GM18507 (cell line): ENCODE measurements at regions not wholly inside any gene's neighbourhood (a gene's known extent, or its start where the extent isn't known, plus 50 kb on each side); places are given as distances from the start of the nearest gene placed in this dataset.
"Not testable (repeated sequence)": the region's sequence is repeated elsewhere in the genome, so short reads cannot be mapped to it uniquely, and the experiment has no call there.

Experiments used
- DNase-seq: peaks from one replicate; pipeline ENCODE4 v3.0.0; 2011; ENCODE audit warnings: low read depth; ENCODE audit not compliant: insufficient read length; ENCODE audit errors: extremely low spot score
- FAIRE-seq: peaks from 2 replicates; lab custom pipeline; 2011; peaks lifted over from hg19 to GRCh38; lab: Jason Lieb, UNC

DNA sequence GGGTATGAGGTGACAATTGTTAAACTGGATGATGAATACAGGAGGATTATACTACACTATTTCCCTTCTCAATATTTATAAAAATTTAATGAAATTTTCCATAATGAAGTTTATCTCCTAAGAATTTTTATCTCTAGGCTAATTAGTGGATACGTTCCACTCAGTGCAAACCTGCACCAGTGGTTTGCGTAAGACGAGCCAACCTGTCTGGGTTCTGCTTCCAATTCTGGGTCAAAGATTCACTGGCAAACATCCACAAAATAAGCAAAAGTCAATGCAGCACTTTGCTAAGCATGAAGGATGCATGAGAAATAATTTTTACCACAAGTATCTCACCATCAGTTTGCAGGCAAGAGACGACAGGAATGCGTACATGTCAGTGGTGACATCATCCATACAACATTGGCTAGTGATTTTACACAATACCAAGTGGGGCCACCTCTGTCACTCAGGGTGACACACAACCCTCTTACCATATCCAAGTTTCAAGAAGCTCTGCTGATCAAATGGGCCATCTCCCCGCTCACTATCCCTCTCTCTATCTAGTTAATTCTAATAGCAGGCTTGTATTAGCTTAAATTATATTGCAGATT is 51.7 kb downstream of the FAM50B start:
- no peak for FAIRE-seq
- no peak for DNase-seq

DNA sequence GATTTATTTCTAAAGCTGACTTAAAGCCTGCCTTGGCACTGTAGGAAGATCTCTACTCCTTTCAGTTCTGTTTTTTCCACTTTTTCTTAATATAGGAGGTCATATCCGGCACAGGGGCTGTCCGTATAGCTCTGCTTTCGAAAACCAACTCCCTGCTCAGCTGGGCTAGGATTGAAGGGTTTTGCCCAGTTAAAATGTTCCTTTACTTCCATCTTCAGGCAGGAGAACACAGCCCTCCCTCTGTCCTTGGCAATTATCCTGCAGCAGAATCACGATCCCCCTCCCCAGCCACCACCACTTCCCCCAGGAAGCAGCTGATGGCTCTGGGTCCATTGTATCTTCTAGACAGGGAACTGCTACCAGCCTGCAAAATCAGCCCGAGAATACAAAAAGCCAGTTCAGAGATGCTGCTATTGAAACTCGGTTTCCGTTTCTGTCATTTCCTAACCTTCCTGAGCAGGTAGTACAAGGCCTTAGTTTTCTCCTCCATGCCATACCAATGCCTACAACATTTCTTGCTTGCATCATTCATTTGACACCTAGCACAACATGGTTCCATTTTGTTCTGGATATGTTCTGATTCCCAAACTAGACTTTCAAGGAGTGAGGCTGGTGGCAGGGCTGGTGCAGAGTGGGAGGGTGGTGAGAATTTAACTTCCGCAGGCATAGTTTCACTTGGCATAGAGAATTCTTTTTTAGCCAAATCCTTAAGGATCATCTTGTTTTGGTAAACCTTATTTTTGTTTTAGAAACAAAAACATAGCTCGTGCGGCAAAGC is 53.9 kb downstream of the FAM50B start:
- FAIRE-seq (no peak), DNase-seq (no peak)

DNA sequence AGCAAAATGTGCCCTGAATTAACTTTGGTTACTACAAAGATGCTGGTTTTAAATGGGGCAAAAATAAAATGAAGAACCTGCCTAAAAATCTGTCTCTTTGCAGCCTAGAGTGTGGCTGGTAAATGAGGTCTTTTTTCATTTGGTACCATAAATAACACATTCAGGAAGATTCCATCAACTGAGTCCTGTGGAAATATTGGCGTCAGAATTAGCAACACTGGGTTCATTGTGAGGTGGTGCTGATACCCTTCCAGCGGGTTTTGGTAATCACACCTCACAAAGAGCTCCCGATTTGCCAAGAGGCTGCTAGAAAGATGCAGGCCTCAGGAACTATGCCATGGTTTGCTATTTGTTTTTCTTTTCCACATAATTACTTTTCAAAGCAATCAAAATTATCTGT is 55.3 kb downstream of the FAM50B start:
- DNase-seq = no peak
- FAIRE-seq = no peak

DNA sequence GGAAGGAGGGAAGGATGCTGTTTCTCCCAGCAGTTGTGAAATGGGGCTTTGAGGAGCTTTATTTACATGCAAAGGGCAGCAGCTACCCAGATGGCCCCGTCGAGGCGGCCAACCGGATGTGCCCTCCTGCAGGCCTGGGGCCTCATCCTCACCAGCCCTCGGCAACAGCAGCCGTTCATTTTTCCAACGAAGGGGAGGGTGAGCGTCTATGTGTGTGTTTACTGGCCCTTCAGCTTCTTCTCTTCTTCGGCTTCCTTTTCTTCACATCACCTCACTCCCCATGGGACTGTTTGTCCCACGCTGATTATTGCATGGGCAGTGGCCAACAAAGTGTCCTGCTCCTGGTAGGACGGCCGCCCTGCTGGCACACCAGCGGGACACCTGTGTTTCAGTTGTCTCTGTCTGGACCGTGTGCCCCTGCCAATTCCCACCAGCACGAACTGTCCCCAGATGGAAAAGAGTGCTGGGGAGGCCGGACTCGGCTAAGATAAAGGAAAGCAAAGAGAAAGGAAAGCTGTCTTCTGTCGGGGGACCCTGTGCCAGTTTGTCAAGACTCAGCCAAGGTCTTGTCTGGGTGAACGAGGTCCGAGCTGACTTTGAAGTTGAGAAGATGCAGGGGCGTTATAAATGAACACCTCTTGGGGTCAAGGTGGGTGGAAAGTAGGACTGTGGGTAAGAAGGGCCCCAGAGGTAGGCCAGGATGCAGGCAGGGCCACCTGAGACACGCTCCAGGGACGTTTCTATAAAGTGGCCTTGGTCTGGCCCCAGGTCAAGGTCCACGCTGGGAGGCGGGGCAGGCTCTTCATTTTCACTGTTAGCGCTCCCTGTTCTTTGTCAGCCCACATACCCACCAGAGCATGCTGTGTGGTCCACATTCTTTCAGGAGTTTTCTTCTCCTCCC is 57.0 kb downstream of the FAM50B start:
- DNase-seq = no peak
- FAIRE-seq = no peak

DNA sequence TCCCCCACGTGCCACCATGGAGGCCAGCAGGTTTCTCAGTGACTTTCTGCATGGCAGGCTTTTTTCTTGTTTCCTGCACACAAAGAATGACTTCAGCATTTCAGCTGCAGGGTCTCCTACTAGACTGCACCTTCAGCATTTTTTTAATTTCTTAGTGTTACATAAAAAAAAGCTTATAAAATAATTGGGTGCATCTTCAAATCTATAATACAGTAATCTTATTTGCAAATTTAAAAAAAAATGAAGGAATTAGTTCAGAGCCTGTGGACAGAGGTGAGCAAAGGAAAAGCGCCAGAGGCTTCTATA is 57.6 kb downstream of the FAM50B start:
- no peak for DNase-seq
- FAIRE-seq = no peak

DNA sequence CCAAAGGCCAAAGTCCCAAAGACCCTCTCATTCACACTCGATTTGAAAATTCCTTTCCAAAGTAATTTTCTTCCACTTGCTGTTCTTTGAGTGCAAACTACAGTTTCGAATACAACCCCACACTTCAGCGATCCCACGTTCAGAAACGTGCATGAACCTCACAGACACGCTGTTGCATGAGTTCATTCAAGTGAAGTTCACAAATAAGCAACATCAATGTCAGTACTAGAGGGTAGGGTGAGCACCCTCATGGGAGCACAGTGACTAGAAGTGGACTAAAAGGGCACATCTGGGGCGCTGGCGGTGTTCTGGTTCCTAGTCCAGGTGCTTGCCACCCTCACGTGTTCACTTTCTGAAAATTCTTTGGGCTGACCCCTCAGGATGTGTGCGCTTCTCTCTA is 59.0 kb downstream of the FAM50B start:
- DNase-seq (no peak), FAIRE-seq (no peak)

DNA sequence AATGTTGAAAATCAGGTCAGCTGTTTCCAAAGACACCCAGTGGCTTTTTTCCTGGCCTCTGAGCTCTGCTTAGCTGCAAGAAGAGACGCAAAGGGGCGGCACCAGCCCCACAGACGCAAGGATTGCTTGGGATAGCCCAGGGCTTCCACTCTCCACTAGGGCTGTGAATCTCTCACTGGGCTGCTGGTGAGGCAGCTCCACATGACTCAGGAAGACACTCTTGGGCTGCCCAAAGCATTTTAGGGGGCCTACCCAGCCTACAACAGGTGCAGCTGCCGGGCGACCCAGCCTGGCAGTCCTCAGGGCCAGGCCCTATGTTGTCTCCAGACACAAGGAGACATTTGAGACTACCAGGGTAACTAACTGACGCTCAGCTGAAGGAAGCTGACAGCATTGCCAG is 59.8 kb downstream of the FAM50B start:
- FAIRE-seq = no peak
- DNase-seq = no peak

DNA sequence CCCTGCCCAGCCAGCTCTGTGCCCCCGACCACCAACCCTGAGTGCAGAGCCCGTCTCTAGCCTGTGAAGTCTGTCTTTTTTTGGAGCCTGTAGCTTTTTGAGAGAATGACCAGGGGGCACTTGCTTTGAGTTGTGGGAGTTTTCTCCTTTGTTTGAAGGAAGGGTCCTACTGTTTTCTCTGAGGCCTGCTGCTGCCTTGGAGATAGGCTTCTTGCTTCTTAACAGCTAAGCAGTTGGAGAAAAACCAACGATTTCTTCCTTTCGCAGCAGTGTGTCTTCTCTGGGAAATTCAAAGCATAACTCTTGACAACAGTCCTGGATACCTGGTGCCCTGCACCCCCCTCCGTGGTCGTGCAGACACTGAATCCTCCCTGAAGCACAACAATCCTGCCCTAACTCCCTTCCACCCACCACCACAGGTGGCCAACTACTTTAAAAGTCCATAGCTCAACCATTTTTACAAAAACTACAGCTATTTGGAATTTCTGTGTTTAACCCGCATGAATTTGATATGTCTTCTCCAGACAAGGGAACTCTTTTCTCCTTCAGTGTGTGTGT is 61.0 kb downstream of the FAM50B start:
- FAIRE-seq = no peak
- no peak for DNase-seq

DNA sequence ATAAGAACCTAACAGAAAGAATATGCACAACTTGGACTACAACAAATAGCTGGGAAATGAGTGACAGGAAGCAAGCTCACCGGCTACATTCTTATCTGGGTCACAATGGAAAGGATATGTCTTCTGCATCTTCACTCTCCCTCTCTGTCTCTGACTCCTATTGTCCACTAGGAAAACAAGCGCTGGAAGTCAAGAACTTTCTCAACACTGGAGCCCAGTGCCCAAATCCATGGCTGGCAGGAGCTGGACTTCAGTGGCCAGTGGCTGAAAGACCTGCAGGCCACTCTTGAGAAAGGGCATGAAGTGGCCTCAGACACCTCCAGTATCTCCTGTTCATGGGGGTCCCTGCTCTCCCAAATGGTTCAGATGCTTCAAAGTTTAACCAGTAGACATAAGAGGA is 62.0 kb downstream of the FAM50B start:
- DNase-seq = no peak
- no peak for FAIRE-seq

DNA sequence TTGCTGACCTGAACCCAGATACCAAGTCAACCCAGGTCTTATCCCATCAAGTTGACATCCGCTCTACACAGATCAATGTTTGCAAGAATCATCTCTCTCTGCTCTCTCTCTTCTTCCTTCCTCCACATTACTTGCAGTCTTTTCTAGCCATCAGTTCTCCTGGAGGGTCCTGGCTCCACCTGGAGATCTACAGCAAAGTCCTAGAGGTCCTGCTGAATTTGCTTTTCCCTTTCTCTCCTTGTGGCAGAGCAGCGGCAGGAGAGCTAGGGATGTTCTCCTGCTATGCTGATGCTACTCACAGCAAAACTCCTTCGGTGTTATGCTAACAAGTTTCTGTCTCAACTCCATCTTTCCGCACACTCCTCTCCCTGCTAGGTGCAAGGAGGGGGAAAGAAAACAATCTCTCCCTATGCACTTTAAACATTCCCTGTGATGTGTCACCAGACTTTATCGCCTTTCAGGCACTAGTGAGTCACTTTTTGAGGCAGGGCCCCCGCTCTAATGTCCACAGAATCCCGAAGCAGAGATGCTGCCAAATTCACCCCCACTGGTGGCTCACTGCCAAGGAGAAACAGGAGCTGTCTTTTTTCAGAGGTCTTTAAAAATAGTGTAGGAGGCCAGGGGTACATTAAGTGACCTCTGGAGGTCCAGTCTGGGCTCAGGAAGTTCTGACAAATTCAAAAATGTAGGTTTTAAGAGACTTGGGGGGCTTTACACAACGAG is 62.6 kb downstream of the FAM50B start:
- DNase-seq (no peak), FAIRE-seq (no peak)

DNA sequence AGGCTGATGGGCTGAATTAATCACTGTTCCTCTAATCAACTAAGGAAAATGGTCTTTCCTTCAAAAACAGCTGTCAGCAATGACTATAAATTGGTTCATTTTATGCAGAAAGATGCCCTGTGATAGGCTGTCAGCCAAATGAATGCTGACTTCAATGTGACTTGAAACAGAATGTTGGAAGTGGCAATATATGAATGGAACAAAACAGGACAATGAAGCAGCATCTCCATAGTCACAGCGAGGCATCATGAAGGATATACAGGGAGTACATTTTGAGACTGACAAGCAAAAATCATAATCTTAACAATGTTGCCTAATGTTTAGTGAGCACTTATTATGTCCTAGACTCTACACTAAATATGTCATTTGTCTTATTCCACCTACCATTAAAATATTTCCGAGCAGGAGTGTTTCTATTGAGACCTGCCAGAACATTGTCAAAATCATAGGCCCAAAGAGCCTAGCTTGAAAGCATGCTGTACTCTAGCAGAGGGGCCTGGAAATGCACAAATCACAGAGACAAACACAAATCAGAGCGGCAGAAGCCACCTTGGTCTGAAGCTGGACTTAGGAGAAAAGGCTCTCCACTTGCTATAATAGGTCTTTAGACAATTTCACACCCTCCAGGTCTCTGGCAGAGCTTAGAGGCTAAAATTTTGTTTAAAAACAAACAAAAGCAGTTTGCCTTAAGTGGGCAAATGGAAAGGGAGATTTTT is 63.3 kb downstream of the FAM50B start:
- DNase-seq (no peak), FAIRE-seq (no peak)

DNA sequence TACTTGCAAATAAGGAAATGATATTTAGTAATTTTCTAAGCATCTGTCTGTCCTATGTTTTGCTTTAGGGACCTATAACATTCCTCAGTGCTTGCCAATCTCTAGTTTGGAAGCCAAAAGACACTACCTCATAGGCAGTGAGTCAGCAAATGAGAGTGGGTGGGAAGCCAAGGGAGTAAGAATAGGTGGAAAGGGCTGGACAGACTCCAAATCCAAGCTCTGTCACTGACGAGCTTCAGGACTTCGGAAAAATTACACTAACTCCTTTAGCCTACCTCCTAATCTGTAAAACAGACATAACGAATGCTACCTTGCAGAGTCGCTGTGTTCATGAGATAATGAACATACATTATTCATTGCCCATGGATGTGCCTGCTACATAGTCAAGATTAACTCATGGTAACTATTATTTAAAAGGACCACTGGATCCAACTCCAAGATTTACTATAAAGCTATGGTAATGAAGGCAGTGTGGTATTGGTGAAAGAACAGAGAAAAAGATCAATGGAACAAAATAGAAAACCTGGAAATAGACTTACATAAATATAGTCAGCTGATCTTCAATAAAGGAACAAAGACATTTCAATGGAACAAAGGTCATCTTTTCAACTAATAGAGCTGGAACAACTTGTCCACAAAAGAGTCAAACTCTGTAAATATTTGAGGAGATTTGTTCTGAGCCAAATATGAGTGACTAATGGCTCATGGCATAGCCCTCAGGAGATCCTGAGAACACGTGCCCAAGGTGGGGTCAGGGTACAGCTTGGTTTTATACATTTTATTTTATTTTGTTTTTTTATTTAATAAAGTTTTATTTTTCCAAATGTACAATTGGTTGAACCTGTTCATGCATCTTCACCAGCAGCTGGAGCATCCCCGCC is 64.1 kb downstream of the FAM50B start:
- DNase-seq (no peak), FAIRE-seq (no peak)

DNA sequence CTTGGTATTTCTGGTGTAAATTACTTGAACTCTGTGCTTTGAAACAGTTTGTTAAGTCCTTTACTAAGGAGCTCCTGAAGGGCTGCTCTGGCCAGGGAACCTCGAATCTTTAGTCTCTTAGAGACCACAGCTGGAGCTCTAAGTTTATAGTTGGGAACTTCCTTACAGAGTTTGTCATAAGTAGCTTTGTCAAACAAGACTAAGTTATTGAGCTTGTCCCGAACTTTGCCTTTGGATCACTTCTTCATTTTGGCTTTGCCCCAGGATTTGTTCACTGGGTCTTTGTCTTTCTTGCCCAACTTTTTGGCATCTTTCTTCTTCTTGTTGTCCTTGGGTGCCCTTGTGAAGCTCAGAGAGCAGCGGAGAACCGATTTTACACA is 64.8 kb downstream of the FAM50B start:
- FAIRE-seq (no peak), DNase-seq (no peak)

DNA sequence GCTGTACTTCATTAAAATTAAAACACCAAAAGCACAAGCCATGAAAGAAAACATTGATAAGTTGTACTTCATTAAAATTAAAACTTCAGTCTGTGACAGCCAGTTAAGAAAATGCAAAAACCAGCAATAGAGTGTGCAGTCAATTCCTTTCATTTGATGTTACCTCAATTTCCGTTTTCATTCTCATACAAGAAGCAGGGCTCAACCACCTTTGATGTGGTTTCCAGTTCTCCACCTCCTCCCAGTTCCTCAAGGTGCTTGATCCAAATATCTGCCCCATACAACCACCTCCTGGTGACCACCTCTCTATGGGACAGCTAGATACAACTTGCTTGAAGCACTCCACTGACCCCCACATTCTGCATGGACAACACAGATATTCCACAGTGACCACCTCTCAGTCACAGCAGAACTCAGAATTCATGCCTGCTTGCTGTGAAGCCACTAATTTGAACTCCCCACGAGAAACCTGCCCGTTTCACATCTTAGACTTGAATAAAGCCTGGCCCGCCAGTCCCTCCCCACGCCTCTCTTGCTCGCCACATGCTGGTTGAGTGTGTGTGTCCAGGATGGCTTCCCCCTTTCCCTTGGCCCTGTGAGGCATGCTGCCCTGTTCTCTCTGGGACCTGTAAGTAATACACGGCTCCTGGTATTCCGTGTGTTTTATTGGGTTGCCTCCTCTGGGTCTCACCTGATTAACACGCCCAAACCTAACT is 66.1 kb downstream of the FAM50B start:
- FAIRE-seq = no peak

DNA sequence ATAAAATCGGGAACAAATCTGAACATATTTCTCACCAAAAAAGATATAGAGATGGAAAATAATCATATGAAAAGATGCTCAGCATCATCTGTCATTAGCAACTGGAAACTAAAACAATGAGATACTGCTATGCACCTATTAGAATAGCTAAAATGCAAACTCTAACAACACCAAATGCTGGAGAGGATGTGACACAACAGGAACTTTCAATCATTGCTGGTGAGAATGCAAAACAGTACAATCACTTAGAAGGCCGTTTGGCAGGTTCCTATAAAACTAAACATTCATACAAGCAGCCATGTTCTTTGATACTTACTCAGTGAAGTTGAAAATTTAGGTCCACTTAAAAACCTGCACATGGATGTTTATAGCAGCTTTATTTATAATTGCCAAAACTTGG is 67.0 kb downstream of the FAM50B start:
- no peak for FAIRE-seq
- no peak for DNase-seq

More for the DNA sequence above, 66.1 kb downstream of the FAM50B start:
- DNase-seq = no peak

DNA sequence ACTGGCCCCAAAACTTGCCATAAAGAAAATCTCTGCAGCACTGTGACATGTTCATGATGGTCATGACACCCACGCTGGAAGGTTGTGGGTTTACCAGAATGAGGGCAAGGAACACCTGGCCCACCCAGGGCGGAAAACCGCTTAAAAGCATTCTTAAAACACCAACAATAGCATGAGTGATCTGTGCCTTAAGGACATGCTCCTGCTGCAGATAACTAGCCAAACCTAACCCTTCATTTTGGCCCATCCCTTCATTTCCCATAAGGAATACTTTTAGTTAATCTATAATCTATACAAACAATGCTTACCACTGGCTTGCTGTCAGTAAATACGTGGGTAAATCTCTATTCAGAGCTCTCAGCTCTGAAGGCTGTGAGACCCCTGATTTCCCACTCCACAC is 67.6 kb downstream of the FAM50B start:
- not testable (repeated sequence) for DNase-seq, FAIRE-seq

DNA sequence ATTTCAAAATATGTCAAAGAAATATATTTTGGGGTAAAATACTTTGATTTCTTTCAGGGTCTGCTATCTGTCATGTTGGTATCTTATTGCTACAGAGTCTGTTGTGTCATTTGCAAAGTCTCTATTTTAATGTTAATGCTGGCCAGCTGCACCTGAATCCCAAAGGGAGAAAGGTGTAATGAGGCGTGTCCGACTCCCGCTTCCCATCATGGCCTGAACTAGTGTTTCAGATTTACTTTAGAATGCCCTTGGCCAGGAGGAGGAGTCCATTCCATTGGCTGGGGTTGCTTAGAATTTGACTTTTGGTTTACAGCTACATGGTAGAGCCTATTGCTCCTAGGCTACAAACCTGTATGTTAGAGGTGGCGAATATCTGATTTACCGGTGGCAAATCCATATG is 69.3 kb downstream of the FAM50B start:
- DNase-seq (no peak), FAIRE-seq (no peak)
